GM18519 (cell line): ENCODE measurements at regions not wholly inside any gene's neighbourhood (a gene's known extent, or its start where the extent isn't known, plus 50 kb on each side); places are given as distances from the start of the nearest gene placed in this dataset.
"Not testable (repeated sequence)": the region's sequence is repeated elsewhere in the genome, so short reads cannot be mapped to it uniquely, and the experiment has no call there.

Source experiments
- ATAC-seq: cut with Tn5 transposase; IDR thresholded peaks from one replicate; pipeline ENCODE4 v1.9.1; 2021; ENCODE audit warnings: mild to moderate bottlenecking, moderate library complexity; ENCODE audit not compliant: unreplicated experiment, low FRiP score

DNA sequence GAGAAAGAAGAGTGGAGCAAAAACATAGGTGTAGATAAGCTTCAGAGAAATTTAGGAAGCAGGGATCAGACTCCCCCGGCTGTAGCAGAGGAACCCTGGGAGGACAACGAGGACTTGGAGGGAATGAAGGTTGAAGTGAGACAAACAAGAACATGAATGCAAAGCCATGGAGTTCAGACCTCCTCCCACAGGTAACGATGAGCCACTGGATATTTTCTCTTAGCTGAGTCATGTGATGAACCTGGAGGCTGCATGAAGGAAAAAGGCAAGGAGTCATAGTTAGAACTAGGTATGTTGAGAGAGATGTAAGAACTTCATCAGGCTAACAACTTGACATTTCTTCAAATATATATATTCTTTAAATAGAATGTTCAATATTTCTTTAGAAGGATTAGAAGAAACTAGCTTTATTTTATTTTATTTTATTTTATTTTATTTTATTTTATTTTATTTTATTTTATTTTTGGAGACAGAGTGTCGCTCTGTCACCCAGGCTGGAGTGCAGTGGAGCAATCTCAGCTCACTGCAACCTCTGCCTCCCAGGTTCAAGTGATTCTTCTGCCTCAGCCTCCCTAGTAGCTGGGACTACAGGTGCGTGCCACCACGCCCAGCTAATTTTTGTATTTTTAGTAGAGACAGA lies 57.7 kb upstream of the RGS1 start:
- not testable (repeated sequence) for ATAC-seq

- ATAC-seq, result peak; percentile 48
Observed at GRCh38 chr1:192518700-192519099, 56.9 kb upstream of the RGS1 start.

DNA sequence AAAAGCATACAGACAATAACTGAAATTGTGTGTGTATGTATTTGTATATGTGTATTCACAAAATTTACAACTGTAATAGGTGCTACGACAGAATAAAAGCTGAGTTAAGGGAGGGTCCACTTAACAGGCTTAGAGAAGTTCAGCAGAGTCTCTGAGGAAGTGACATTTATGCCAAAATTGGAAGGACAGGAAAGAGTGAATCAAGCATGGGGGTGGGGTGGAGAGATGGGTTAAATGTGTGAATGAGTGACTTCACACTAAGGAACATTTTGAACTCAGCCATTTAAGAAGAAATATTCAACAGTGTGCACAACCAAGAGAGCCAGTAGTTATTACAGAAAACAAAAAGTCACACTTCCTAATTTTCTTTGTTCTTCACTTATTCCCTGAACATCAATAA lies 53.8 kb upstream of the RGS1 start:
- no peak for ATAC-seq

- ATAC-seq, result no peak
Observed at GRCh38 chr1:192522673-192523072, 52.9 kb upstream of the RGS1 start.

DNA sequence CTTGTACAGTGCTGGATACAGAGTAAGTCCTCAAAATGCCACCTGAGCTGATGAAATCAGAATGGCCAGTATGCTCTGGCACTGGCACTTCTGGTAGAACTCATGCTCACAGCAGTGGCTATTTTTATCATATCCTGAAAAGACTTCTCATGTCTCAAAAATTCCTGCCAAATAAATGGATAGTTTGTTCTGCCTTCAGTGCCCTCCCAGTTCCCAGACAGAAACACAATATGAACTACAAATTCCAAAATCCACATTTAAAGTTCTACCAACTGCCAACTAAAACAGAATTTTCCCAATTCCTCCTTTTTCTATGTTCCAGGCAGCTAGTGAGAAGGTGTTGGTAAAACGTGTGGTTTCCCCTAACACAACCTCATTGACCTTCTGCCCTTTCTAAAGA lies 51.4 kb upstream of the RGS1 start:
- ATAC-seq, result no peak
